K562 (cell line): ENCODE measurements at regions not wholly inside any gene's neighbourhood (a gene's known extent, or its start where the extent isn't known, plus 50 kb on each side); places are given as distances from the start of the nearest gene placed in this dataset.
A peak's percentile ranks its signal among the peaks of the same experiment; 100 is the strongest.

Experiments used
- ATAC-seq: fragments of 200-7000 bp; cut with Tn5 transposase; 3 replicates; pipeline ENCODE4 v1.9.1; 2020; ENCODE audit warnings: moderate library complexity
- BruUV-seq: library from RNA; stranded (reverse); fragments of 400-500 nt; replicated peaks from 2 replicates; lab custom pipeline; 2021; lab: Mats Ljungman, UMichigan
- CTCF ChIA-PET: fragments of 300-600 bp; formaldehyde crosslinking; extraction: SDS; loops from one replicate; lab custom pipeline; 2021; ENCODE audit warnings: low intra/inter-chr PET ratio; lab: Yijun Ruan, JAX
- POLR2A ChIA-PET: fragments of 300-600, 350-650 bp; sonication (Branson Sonifier 250); formaldehyde crosslinking; extraction: SDS; loops from one replicate; lab custom pipeline; 2021; ENCODE audit warnings: antibody characterized with exemption, inconsistent platforms; lab: Yijun Ruan, JAX
- DNase-seq, 4 experiments: peaks; one replicate each; pipeline versions ENCODE4 v3.0.0 to v3.0.0-alpha.2; 2011 to 2018; ENCODE audit warnings: low spot score in 3 of 4, mixed read lengths in 3 of 4; ENCODE audit errors: extremely low read depth in 1 of 4
- FAIRE-seq: peaks from 2 replicates; lab custom pipeline; 2011; peaks lifted over from hg19 to GRCh38; lab: Jason Lieb, UNC
- H2AFZ ChIP-seq: 2 replicates; pipeline ENCODE4 v1.6.0; 2011; ENCODE audit warnings: low read depth, low read length, control low read depth, inconsistent platforms
- H3K27ac ChIP-seq: fragments of 200-600 bp; 3 replicates; pipeline ENCODE4 v1.8.0; 2011; ENCODE audit warnings: low read depth, mild to moderate bottlenecking, control low read depth, inconsistent platforms, low read length, moderate library complexity, mixed read lengths; ENCODE audit errors: extremely low read depth
- H3K27me3 ChIP-seq, 2 experiments: fragments of 300-600 bp in 1 of 2; 2 replicates in 1 of 2; 3 replicates in 1 of 2; pipeline versions ENCODE4 v1.6.0 to v1.8.0; 2011; ENCODE audit warnings: inconsistent platforms in 2 of 2, low read length in 2 of 2, mild to moderate bottlenecking in 1 of 2, mixed read lengths in 1 of 2, moderate library complexity in 1 of 2; ENCODE audit not compliant: control insufficient read depth in 2 of 2, insufficient read depth in 2 of 2
- H3K36me3 ChIP-seq: fragments of 300-600 bp; 3 replicates; pipeline ENCODE4 v1.8.0; 2011; ENCODE audit warnings: mild to moderate bottlenecking, low read length, inconsistent platforms; ENCODE audit not compliant: control insufficient read depth, insufficient read depth
- H3K4me1 ChIP-seq, 2 experiments: fragments of 200-600 bp in 1 of 2; replicated peaks in 1 of 2; 2 replicates in 1 of 2; 3 replicates in 1 of 2; pipeline versions ENCODE4 v1.5.1 to v1.8.0; 2011; ENCODE audit warnings: inconsistent platforms in 2 of 2, low read length in 2 of 2, mild to moderate bottlenecking in 1 of 2, mixed read lengths in 1 of 2, moderate library complexity in 1 of 2; ENCODE audit not compliant: control insufficient read depth in 2 of 2, insufficient read depth in 2 of 2
- H3K4me2 ChIP-seq: 2 replicates; pipeline ENCODE4 v1.6.1; 2011; ENCODE audit warnings: low read length, control low read depth, inconsistent platforms, mixed read lengths; ENCODE audit not compliant: insufficient read depth
- H3K4me3 ChIP-seq: fragments of 200-600 bp; sonication (generic), shearing (Covaris generic); 2 replicates; pipeline ENCODE4 v1.5.1; 2016; ENCODE audit warnings: control low read depth, inconsistent platforms
- H3K79me2 ChIP-seq: fragments of 200-600 bp; 3 replicates; pipeline ENCODE4 v1.8.0; 2011; ENCODE audit warnings: low read length, inconsistent platforms; ENCODE audit not compliant: control insufficient read depth, insufficient read depth
- H3K9ac ChIP-seq, 2 experiments: 2 replicates each; pipeline versions ENCODE4 v1.6.0 to v1.6.1; 2011; ENCODE audit warnings: low read depth in 2 of 2, low read length in 2 of 2, control low read depth in 1 of 2, inconsistent platforms in 1 of 2, mild to moderate bottlenecking in 1 of 2, mixed read lengths in 1 of 2; ENCODE audit not compliant: insufficient read depth in 1 of 2
- H3K9me1 ChIP-seq: one replicate; pipeline ENCODE4 v1.6.0; 2011; ENCODE audit warnings: inconsistent platforms, mild to moderate bottlenecking, low read length, moderate library complexity; ENCODE audit not compliant: control insufficient read depth, insufficient read depth
- H3K9me3 ChIP-seq: replicated peaks from 2 replicates; pipeline ENCODE4 v1.5.1; 2011; ENCODE audit warnings: low read depth, low read length, inconsistent platforms; ENCODE audit not compliant: control insufficient read depth, insufficient read depth
- H4K20me1 ChIP-seq: replicated peaks from 2 replicates; pipeline ENCODE4 v1.6.1; 2011; ENCODE audit warnings: low read length, inconsistent platforms, mixed read lengths; ENCODE audit not compliant: control insufficient read depth, insufficient read depth
- GABPB1 ChIP-seq: sonication (generic); formaldehyde crosslinking; IDR thresholded peaks from 2 replicates; pipeline ENCODE4 v1.8.0; 2022; ENCODE audit warnings: mild to moderate bottlenecking, missing genetic modification reagents
- HEY1 ChIP-seq: fragments of 250-450 bp; sonication (Bioruptor Pico); IDR thresholded peaks from 2 replicates; pipeline ENCODE4 v1.5.0; 2020; ENCODE audit warnings: mild to moderate bottlenecking, moderate library complexity, borderline replicate concordance
- KLF16 ChIP-seq: IDR thresholded peaks from 2 replicates; pipeline ENCODE4 v1.6.1; 2016; ENCODE audit warnings: antibody characterized with exemption
- MIER1 ChIP-seq: fragments of 450-650 bp; IDR thresholded peaks from 2 replicates; pipeline ENCODE4 v1.6.1; 2016; ENCODE audit warnings: antibody characterized with exemption, mild to moderate bottlenecking, low read depth
- POLR2H ChIP-seq: IDR thresholded peaks from 2 replicates; pipeline ENCODE4 v1.6.1; 2016; ENCODE audit warnings: missing genetic modification characterization, low read depth, mild to moderate bottlenecking, control low read depth, missing compliant biosample characterization, moderate library complexity
- REST ChIP-seq, 2 experiments: fragments of 450-650 bp; formaldehyde crosslinking in 1 of 2; IDR thresholded peaks; 2 replicates each; pipeline versions ENCODE4 v1.4.0 to v1.6.1; 2014 to 2020; ENCODE audit warnings: mild to moderate bottlenecking in 2 of 2, borderline replicate concordance in 1 of 2, low read depth in 1 of 2
- RFX5 ChIP-seq: IDR thresholded peaks from 2 replicates; pipeline ENCODE4 v1.6.1; 2011; ENCODE audit warnings: low read depth, mild to moderate bottlenecking, improper control_type of control experiment, low read length
- SMC3 ChIP-seq: conservative IDR thresholded peaks from 2 replicates; pipeline ENCODE4 v1.6.1; 2011; ENCODE audit warnings: low read depth, low read length, improper control_type of control experiment; ENCODE audit not compliant: insufficient read depth
- VEZF1 ChIP-seq: fragments of 200-800 bp; sonication (Bioruptor generic); IDR thresholded peaks from 2 replicates; pipeline ENCODE4 v1.6.1; 2017; ENCODE audit warnings: missing genetic modification characterization, missing compliant biosample characterization
- ZNF134 ChIP-seq: fragments of 250-450 bp; sonication (Bioruptor Pico); conservative IDR thresholded peaks from 2 replicates; pipeline ENCODE4 v1.4.0; 2020
- ZNF316 ChIP-seq: fragments of 450-650 bp; IDR thresholded peaks from 2 replicates; pipeline ENCODE4 v1.6.1; 2016
- ZNF561 ChIP-seq: fragments of 450-650 bp; formaldehyde crosslinking; conservative IDR thresholded peaks from 2 replicates; pipeline ENCODE4 v1.4.0; 2020; ENCODE audit warnings: mild to moderate bottlenecking, moderate library complexity
- ZNF57 ChIP-seq: fragments of 450-650 bp; formaldehyde crosslinking; IDR thresholded peaks from 2 replicates; pipeline ENCODE4 v1.4.0; 2020; ENCODE audit warnings: mild to moderate bottlenecking, moderate library complexity
- WGBS: fragments of 100-300 bp; shearing (Covaris generic); methylation state at CpG from one replicate; pipeline ENCODE4 v1.1.6; 2016; ENCODE audit warnings: low coverage, mixed read lengths; ENCODE audit not compliant: insufficient coverage; ENCODE audit errors: missing lambda C conversion rate; 5-methylcytosine and 5-hydroxymethylcytosine counted together
- in situ Hi-C: fragments of 300-500 bp; cut with MboI; formaldehyde crosslinking; loops from 4 replicates; pipeline ENCODE4 v1.15.0; 2018; ENCODE audit warnings: inconsistent platforms, mixed read lengths
- intact Hi-C: fragments of 100-400 bp; cut with micrococcal nuclease; formaldehyde crosslinking; loops from 2 replicates; pipeline ENCODE4 v1.14.2; 2022

GRCh38 chr11:37967635-37968034 lies 1369.6 kb upstream of the RAG2 start:
- Histone ChIP-seq H3K4me2 (no peak overlapping the region), H3K27ac (peak overlapping the region; percentile 53; the same call in 1 of the 3 replicates), H3K27me3 (no peaks in the 10 kb centered on the region), H3K36me3 (no peaks in the 10 kb centered on the region), H3K4me1 (no peaks in the 10 kb centered on the region; a peak in 1 of 5 replicates), H3K9ac (no peak overlapping the region), H3K9me3 (peaks cover 5% of the 10 kb centered on the region; the same call in 1 of the 2 replicates), H3K4me3 (no peak overlapping the region), H3K9me1 (no peaks in the 10 kb centered on the region), H4K20me1 (no peaks in the 10 kb centered on the region), H3K79me2 (no peaks in the 10 kb centered on the region), H2AFZ (peak overlapping the region; percentile 61)
- WGBS, result 5% methylated on average over 9 of the region's 10 CpGs
- DNase-seq, result no peak
- no TSS peak for BruUV-seq
- in situ Hi-C loops (no loop called here), intact Hi-C loops (no loop called here)
- ATAC-seq, result peak; percentile 31; the same call in 1 of the 3 replicates
- ChIA-PET POLR2A (no interaction called here), CTCF (no interaction called here)
- FAIRE-seq, result no peak
- no peak for TF ChIP-seq ZNF134
- TF ChIP-seq SMC3, result no peak
- no peak for TF ChIP-seq ZNF57 (CRISPR knock-in tag)
- no peak for TF ChIP-seq ZNF316
- TF ChIP-seq GABPB1 (CRISPR knock-in tag), result no peak
- TF ChIP-seq HEY1 (CRISPR knock-in tag), result no peak
- TF ChIP-seq KLF16, result 0 out of 2 replicates have a peak, but pooled peaks have one; percentile 11
- peak; percentile 60 for TF ChIP-seq REST (IDR thresholded peaks at IDR 0.05; ENCODE audit: borderline replicate concordance)
- no peak for TF ChIP-seq REST (CRISPR knock-in tag; IDR thresholded peaks at IDR 0.05; ENCODE audit: low read depth)
- no peak for TF ChIP-seq RFX5
- TF ChIP-seq ZNF561, result no peak
- TF ChIP-seq POLR2H (tag), result peak; percentile 23; the same call in 1 of the 2 replicates
- no peak for TF ChIP-seq MIER1
- TF ChIP-seq VEZF1 (CRISPR knock-in tag), result peak; percentile 12; the same call in 1 of the 2 replicates
